Vagina (tissue), 2 donors: ENCODE measurements at regions not wholly inside any gene's neighbourhood (a gene's known extent, or its start where the extent isn't known, plus 50 kb on each side); places are given as distances from the start of the nearest gene placed in this dataset.

Source experiments
- DNase-seq, 2 donors: peaks; one replicate each; pipeline ENCODE4 v3.0.0-alpha.2; 2017; ENCODE audit errors: extremely low spot score in 2 of 2
- H3K27ac ChIP-seq: fragments of 200-600 bp; sonication (generic); one replicate; pipeline ENCODE4 v1.5.1; 2019
- H3K27me3 ChIP-seq: fragments of 200-600 bp; sonication (generic); one replicate; pipeline ENCODE4 v1.5.1; 2019
- H3K36me3 ChIP-seq, 2 donors: fragments of 200-600 bp; sonication (generic); one replicate each; pipeline ENCODE4 v1.5.1; 2017 to 2019
- H3K4me1 ChIP-seq: fragments of 200-600 bp; sonication (generic); one replicate; pipeline ENCODE4 v1.5.1; 2019
- H3K4me3 ChIP-seq, 2 donors: fragments of 200-600 bp; sonication (generic); 1 replicate in 1 of 2; 2 replicates in 1 of 2; pipeline ENCODE4 v1.5.1; 2016 to 2019
- H3K9me3 ChIP-seq: fragments of 200-600 bp; sonication (generic); one replicate; pipeline ENCODE4 v1.5.1; 2019
- CTCF ChIP-seq, 3 experiments: fragments of 450-650 bp in 2 of 3; fragments of 200-600 bp in 1 of 3; sonication (generic) in 1 of 3; IDR thresholded peaks; one replicate each; pipeline ENCODE4 v1.5.1; 2017 to 2019; ENCODE audit warnings: antibody characterized with exemption in 3 of 3, mild to moderate bottlenecking in 2 of 3, moderate library complexity in 2 of 3
- POLR2A ChIP-seq, 2 donors: fragments of 450-650 bp; IDR thresholded peaks; one replicate each; pipeline ENCODE4 v1.6.1; 2017; ENCODE audit warnings: antibody characterized with exemption in 2 of 2, mild to moderate bottlenecking in 2 of 2, moderate library complexity in 2 of 2
- POLR2AphosphoS5 ChIP-seq, 2 donors: sonication (generic); formaldehyde crosslinking; IDR thresholded peaks; one replicate each; pipeline ENCODE4 v1.9.0; 2017; ENCODE audit warnings: antibody characterized with exemption in 2 of 2, mild to moderate bottlenecking in 2 of 2, low read depth in 1 of 2; ENCODE audit not compliant: insufficient read depth in 1 of 2
- intact Hi-C: fragments of 100-400 bp; cut with DNase I; formaldehyde crosslinking; loops from one replicate; pipeline ENCODE4 v1.15.1; 2023

DNA sequence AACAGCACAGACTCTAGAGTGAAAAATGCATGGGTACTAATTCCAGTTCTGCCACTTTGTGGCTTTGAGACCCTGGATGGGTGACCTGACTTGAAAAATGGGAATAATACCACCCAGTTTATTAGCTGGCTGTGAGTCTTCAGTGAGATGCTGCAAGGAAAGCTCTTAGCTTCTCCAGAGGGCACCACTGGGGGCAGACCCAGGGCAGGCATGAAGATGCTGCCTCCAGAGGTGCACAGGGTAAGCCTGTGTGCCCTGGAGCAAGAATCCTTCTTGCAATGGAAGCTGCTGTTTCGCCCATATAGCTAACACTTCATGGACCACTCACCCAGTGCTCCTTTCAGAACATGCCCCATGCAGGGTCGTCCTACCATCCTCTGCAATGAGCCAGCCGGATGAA, 75.7 kb downstream of the C5orf15 start:
- intact Hi-C loops: no loop called here
- no peaks in the 10 kb centered on the region for H3K27me3 ChIP-seq
- TF ChIP-seq POLR2A (IDR thresholded peaks at IDR 0.05) (no peak), POLR2AphosphoS5 (IDR thresholded peaks at IDR 0.05; ENCODE audit: insufficient read depth in 1 of 2, low read depth in 1 of 2) (no peak), CTCF (IDR thresholded peaks at IDR 0.05) (no peak)
- no peak for DNase-seq
- H3K4me3 ChIP-seq: no peak overlapping the region
- H3K4me1 ChIP-seq: no peaks in the 10 kb centered on the region
- no peaks in the 10 kb centered on the region for H3K36me3 ChIP-seq
- no peaks in the 10 kb centered on the region for H3K9me3 ChIP-seq
- no peak overlapping the region for H3K27ac ChIP-seq

- Histone ChIP-seq H3K9me3 (no peaks in the 10 kb centered on the region), H3K4me1 (no peaks in the 10 kb centered on the region), H3K36me3 (no peaks in the 10 kb centered on the region), H3K27ac (no peak overlapping the region), H3K4me3 (no peak overlapping the region), H3K27me3 (no peaks in the 10 kb centered on the region)
- no peak for DNase-seq
- no peak for TF ChIP-seq POLR2AphosphoS5 (IDR thresholded peaks at IDR 0.05; ENCODE audit: insufficient read depth in 1 of 2, low read depth in 1 of 2)
- no peak for TF ChIP-seq CTCF (IDR thresholded peaks at IDR 0.05)
- TF ChIP-seq POLR2A (IDR thresholded peaks at IDR 0.05): no peak
- intact Hi-C loops: no loop called here
These were observed 76.1 kb downstream of the C5orf15 start for GRCh38 chr5:133892306-133892705.

GRCh38 chr5:133891390-133891789, 77.0 kb downstream of the C5orf15 start:
- intact Hi-C loops: no loop called here
- Histone ChIP-seq H3K9me3 (no peaks in the 10 kb centered on the region), H3K36me3 (no peaks in the 10 kb centered on the region), H3K4me3 (no peak overlapping the region), H3K27me3 (no peaks in the 10 kb centered on the region), H3K27ac (no peak overlapping the region), H3K4me1 (no peaks in the 10 kb centered on the region)
- TF ChIP-seq CTCF (IDR thresholded peaks at IDR 0.05): no peak
- TF ChIP-seq POLR2A (IDR thresholded peaks at IDR 0.05): no peak
- TF ChIP-seq POLR2AphosphoS5 (IDR thresholded peaks at IDR 0.05; ENCODE audit: insufficient read depth in 1 of 2, low read depth in 1 of 2): no peak
- no peak for DNase-seq

DNA sequence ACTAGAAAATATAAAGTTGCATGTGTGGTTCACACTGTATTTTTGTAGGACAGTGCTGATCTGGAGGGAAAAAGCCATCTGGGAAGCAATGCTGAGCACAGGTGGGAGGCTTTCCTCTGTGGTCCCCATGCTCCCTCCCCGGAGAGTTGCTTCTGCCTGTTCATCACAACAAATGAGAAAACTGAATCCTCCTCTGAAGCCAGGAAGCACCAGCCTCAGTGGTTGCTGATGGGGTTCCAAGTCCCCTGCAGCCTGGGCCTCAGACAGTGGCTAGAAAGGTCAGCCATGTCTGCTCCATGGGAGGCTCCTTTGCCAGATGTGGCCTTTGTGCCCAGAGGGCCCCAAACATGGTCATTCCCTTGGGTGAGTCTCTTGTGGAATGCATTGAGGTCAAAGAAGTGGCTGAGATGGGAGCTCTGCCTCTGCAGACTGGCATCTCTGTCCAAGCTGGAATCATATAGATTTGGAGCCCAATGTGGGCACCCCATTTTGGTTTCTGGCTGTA, 77.6 kb downstream of the C5orf15 start:
- no peak for TF ChIP-seq POLR2AphosphoS5 (IDR thresholded peaks at IDR 0.05; ENCODE audit: insufficient read depth in 1 of 2, low read depth in 1 of 2)
- intact Hi-C loops: no loop called here
- no peaks in the 10 kb centered on the region for H3K4me1 ChIP-seq
- H3K9me3 ChIP-seq: no peaks in the 10 kb centered on the region
- no peaks in the 10 kb centered on the region for H3K36me3 ChIP-seq
- H3K27ac ChIP-seq: no peak overlapping the region
- no peaks in the 10 kb centered on the region for H3K27me3 ChIP-seq
- no peak overlapping the region for H3K4me3 ChIP-seq
- no peak for DNase-seq

- Histone ChIP-seq H3K36me3 (no peaks in the 10 kb centered on the region), H3K4me3 (no peak overlapping the region), H3K9me3 (no peaks in the 10 kb centered on the region), H3K27me3 (no peaks in the 10 kb centered on the region), H3K27ac (no peak overlapping the region), H3K4me1 (no peaks in the 10 kb centered on the region)
- TF ChIP-seq POLR2A (IDR thresholded peaks at IDR 0.05): no peak
- TF ChIP-seq POLR2AphosphoS5 (IDR thresholded peaks at IDR 0.05; ENCODE audit: insufficient read depth in 1 of 2, low read depth in 1 of 2): no peak
- TF ChIP-seq CTCF (IDR thresholded peaks at IDR 0.05): no peak
- intact Hi-C loops: no loop called here
- no peak for DNase-seq
These were observed 78.1 kb downstream of the C5orf15 start for GRCh38 chr5:133890314-133890713.
